B cell (primary cell): ENCODE measurements at regions not wholly inside any gene's neighbourhood (a gene's known extent, or its start where the extent isn't known, plus 50 kb on each side); places are given as distances from the start of the nearest gene placed in this dataset.

Source experiments
- ATAC-seq: fragments of 200-7000 bp; cut with Tn5 transposase; one replicate; pipeline ENCODE4 v1.10.0; 2021; ENCODE audit warnings: low read depth, mild to moderate bottlenecking, moderate number of reproducible peaks, moderate library complexity
- CTCF ChIA-PET: fragments of 350-600 bp; sonication (Branson Sonifier 250); formaldehyde crosslinking; loops from one replicate; lab custom pipeline; 2021; ENCODE audit warnings: antibody characterized with exemption, inconsistent platforms; lab: Charles Lee
- POLR2A ChIA-PET: fragments of 350-600 bp; sonication (Branson Sonifier 250); formaldehyde crosslinking; loops from one replicate; lab custom pipeline; 2021; ENCODE audit warnings: antibody characterized with exemption; lab: Charles Lee
- DNase-seq: peaks from one replicate; pipeline ENCODE4 v3.0.0; 2013
- H2AFZ ChIP-seq: 2 replicates; pipeline ENCODE4 v1.6.1; 2012; ENCODE audit warnings: mild to moderate bottlenecking, low read depth, low read length; ENCODE audit not compliant: insufficient read depth, poor library complexity, severe bottlenecking
- H3K27ac ChIP-seq, 2 donors: 1 replicate in 1 of 2; 2 replicates in 1 of 2; pipeline ENCODE4 v1.5.1; 2012 to 2013; ENCODE audit warnings: low read length in 2 of 2, mild to moderate bottlenecking in 2 of 2, moderate library complexity in 1 of 2
- H3K27me3 ChIP-seq, 4 experiments: fragments of 200-600 bp in 1 of 4; sonication (generic) in 1 of 4; replicated peaks in 1 of 4; 1 replicate in 2 of 4; 2 replicates in 2 of 4; pipeline versions ENCODE4 v1.6.1 to v1.7.0; 2013 to 2016; ENCODE audit warnings: low read length in 3 of 4, mild to moderate bottlenecking in 2 of 4, mixed read lengths in 1 of 4, moderate library complexity in 1 of 4; ENCODE audit not compliant: insufficient read depth in 4 of 4, control insufficient read depth in 3 of 4; ENCODE audit errors: control extremely low read depth in 1 of 4
- H3K36me3 ChIP-seq, 2 experiments: replicated peaks in 1 of 2; 1 replicate in 1 of 2; 2 replicates in 1 of 2; pipeline versions ENCODE4 v1.6.1 to v1.7.1; 2013; ENCODE audit warnings: low read length in 1 of 2; ENCODE audit not compliant: insufficient read depth in 2 of 2, control insufficient read depth in 1 of 2; ENCODE audit errors: control extremely low read depth in 1 of 2, extremely low read depth in 1 of 2
- H3K4me1 ChIP-seq, 2 donors: fragments of 200-600 bp in 1 of 2; sonication (generic) in 1 of 2; 1 replicate in 1 of 2; 2 replicates in 1 of 2; pipeline versions ENCODE4 v1.5.1 to v1.6.1; 2013 to 2017; ENCODE audit warnings: low read length in 2 of 2; ENCODE audit not compliant: control insufficient read depth in 2 of 2, insufficient read depth in 2 of 2
- H3K4me2 ChIP-seq: replicated peaks from 2 replicates; pipeline ENCODE3; 2012; ENCODE audit warnings: mild to moderate bottlenecking, low read depth, low read length; ENCODE audit not compliant: poor library complexity, severe bottlenecking
- H3K4me3 ChIP-seq, 5 experiments: fragments of 200-600 bp in 1 of 5; sonication (generic) in 1 of 5; 1 replicate in 3 of 5; 2 replicates in 2 of 5; pipeline versions ENCODE4 v1.5.1 to v1.7.0; 2011 to 2016; ENCODE audit warnings: low read length in 4 of 5, mild to moderate bottlenecking in 4 of 5, low read depth in 2 of 5, control low read depth in 1 of 5, moderate library complexity in 1 of 5; ENCODE audit not compliant: insufficient read depth in 1 of 5; ENCODE audit errors: control extremely low read depth in 1 of 5, extremely low read depth in 1 of 5
- H3K79me2 ChIP-seq: fragments of 200-600 bp; sonication (generic); one replicate; pipeline ENCODE4 v1.6.0; 2016; ENCODE audit warnings: low read length; ENCODE audit not compliant: control insufficient read depth, insufficient read depth
- H3K9ac ChIP-seq: fragments of 200-600 bp; sonication (generic); 2 replicates; pipeline ENCODE4 v1.6.1; 2017; ENCODE audit warnings: mild to moderate bottlenecking, low read length, moderate library complexity
- H3K9me3 ChIP-seq, 3 donors: one replicate each; pipeline versions ENCODE4 v1.6.1 to v1.7.1; 2013; ENCODE audit warnings: low read length in 2 of 3; ENCODE audit not compliant: control insufficient read depth in 2 of 3, insufficient read depth in 1 of 3; ENCODE audit errors: control extremely low read depth in 1 of 3
- H4K20me1 ChIP-seq: 2 replicates; pipeline ENCODE4 v1.6.0; 2012; ENCODE audit warnings: mild to moderate bottlenecking, low read length; ENCODE audit not compliant: insufficient read depth, control insufficient read depth, poor library complexity, severe bottlenecking
- H3K27ac Mint-ChIP-seq: one replicate; pipeline ENCODE4 v1.8.0; 2021; ENCODE audit warnings: mixed read lengths
- H3K27me3 Mint-ChIP-seq: one replicate; pipeline ENCODE4 v1.8.0; 2021; ENCODE audit warnings: mixed read lengths
- H3K4me1 Mint-ChIP-seq: one replicate; pipeline ENCODE4 v1.8.0; 2021; ENCODE audit warnings: mixed read lengths
- H3K4me3 Mint-ChIP-seq: one replicate; pipeline ENCODE4 v1.8.0; 2021; ENCODE audit warnings: mixed read lengths
- H3K9me3 Mint-ChIP-seq: one replicate; pipeline ENCODE4 v1.8.0; 2022; ENCODE audit warnings: mixed read lengths; ENCODE audit not compliant: insufficient read depth
- EZH2 ChIP-seq: IDR thresholded peaks from 2 replicates; pipeline ENCODE4 v1.6.1; 2012; ENCODE audit warnings: borderline replicate concordance, low read depth, mild to moderate bottlenecking, moderate library complexity, low read length; ENCODE audit not compliant: insufficient read depth, poor library complexity, severe bottlenecking
- WGBS: methylation state at CpG from one replicate; pipeline ENCODE4 v1.1.5; 2013; ENCODE audit warnings: missing lambda C conversion rate; ENCODE audit not compliant: insufficient coverage; 5-methylcytosine and 5-hydroxymethylcytosine counted together
- intact Hi-C: fragments of 100-400 bp; cut with micrococcal nuclease; formaldehyde crosslinking; loops from one replicate; pipeline ENCODE4 v1.10.0; 2022
- TF ChIP-seq, protein P1 (sequence below): fragments of 200-600 bp; IDR thresholded peaks from one replicate; pipeline ENCODE4 v1.8.0; 2022; ENCODE audit warnings: antibody characterized with exemption, mild to moderate bottlenecking

DNA sequence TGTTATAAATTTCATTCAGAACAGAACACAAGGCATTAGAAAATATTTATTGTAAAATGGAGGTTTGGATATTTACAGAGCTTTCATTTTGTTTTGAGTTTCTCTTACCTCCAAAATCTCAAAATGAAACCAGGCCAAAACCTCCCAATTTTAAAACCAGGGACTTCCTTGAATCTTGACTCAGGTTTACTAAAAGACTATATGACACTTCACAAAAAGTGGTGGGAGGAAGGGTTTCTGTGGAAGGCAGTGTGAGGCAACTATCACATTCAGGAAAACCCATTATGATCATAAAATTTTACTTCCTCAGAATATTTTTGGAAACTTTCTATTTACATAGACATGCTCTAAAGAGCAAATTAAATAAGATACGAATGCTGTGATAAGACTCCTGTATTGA is 205.8 kb upstream of the EOMES start:
- Mint-ChIP-seq H3K27me3 (no peaks in the 10 kb centered on the region), H3K4me1 (no peaks in the 10 kb centered on the region), H3K27ac (no peak overlapping the region), H3K4me3 (no peak overlapping the region), H3K9me3 (no peaks in the 10 kb centered on the region)
- Histone ChIP-seq H3K27me3 (no peaks in the 10 kb centered on the region), H3K27ac (no peak overlapping the region), H4K20me1 (no peaks in the 10 kb centered on the region), H2AFZ (no peak overlapping the region), H3K79me2 (no peaks in the 10 kb centered on the region), H3K9ac (no peak overlapping the region), H3K36me3 (no peaks in the 10 kb centered on the region), H3K4me3 (no peak overlapping the region), H3K4me1 (no peaks in the 10 kb centered on the region), H3K9me3 (no peaks in the 10 kb centered on the region), H3K4me2 (no peak overlapping the region)
- WGBS = no CpG with 5 or more reads among the region's 1 CpG
- ChIA-PET CTCF (no interaction called here), POLR2A (no interaction called here)
- DNase-seq (no peak), ATAC-seq (no peak)
- TF ChIP-seq, protein P1, sequence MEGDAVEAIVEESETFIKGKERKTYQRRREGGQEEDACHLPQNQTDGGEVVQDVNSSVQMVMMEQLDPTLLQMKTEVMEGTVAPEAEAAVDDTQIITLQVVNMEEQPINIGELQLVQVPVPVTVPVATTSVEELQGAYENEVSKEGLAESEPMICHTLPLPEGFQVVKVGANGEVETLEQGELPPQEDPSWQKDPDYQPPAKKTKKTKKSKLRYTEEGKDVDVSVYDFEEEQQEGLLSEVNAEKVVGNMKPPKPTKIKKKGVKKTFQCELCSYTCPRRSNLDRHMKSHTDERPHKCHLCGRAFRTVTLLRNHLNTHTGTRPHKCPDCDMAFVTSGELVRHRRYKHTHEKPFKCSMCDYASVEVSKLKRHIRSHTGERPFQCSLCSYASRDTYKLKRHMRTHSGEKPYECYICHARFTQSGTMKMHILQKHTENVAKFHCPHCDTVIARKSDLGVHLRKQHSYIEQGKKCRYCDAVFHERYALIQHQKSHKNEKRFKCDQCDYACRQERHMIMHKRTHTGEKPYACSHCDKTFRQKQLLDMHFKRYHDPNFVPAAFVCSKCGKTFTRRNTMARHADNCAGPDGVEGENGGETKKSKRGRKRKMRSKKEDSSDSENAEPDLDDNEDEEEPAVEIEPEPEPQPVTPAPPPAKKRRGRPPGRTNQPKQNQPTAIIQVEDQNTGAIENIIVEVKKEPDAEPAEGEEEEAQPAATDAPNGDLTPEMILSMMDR = no peak
- TF ChIP-seq EZH2 = no peak
- intact Hi-C loops = no loop called here

DNA sequence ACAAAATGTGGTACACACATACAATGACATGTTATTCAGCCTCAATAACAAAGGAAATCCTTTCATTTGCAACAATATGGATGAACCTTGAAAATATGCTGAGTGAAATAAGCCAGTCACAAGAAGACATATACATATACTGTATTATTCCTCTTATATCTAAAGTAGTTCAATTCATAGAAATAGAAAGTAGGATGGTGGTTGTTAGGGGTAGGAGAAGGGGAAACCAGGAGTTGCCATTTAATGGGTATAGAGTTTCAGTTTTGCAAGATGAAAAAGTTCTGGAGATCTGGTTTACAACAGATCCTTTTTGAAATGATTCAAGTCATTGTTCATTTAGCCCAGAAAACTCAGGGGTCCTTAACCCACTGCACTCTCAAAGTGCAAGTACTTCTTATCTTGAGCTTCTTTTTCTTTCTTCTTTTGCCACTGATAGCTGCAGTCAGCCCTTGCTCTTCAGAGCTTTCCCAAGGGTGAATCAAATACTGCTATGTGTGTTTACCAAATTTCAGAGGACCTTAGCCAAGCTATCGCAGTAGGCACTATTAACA is 208.0 kb upstream of the EOMES start:
- H2AFZ ChIP-seq = no peak overlapping the region
- POLR2A ChIA-PET = no interaction called here
- DNase-seq = no peak
- Mint-ChIP-seq H3K27ac (no peak overlapping the region), H3K27me3 (no peaks in the 10 kb centered on the region), H3K4me1 (no peaks in the 10 kb centered on the region), H3K9me3 (no peaks in the 10 kb centered on the region), H3K4me3 (no peak overlapping the region)
- no peaks in the 10 kb centered on the region for H3K9me3 ChIP-seq
- H3K79me2 ChIP-seq = no peaks in the 10 kb centered on the region
- no peak overlapping the region for H3K27ac ChIP-seq
- no peaks in the 10 kb centered on the region for H4K20me1 ChIP-seq
- ATAC-seq = no peak
- no peak for TF ChIP-seq EZH2
- TF ChIP-seq, protein P1 = no peak
- H3K4me3 ChIP-seq = no peak overlapping the region
- CTCF ChIA-PET = interaction anchor here (1.1 kb wide), 1 partner anchor 74 kb away, joined by 3 read pairs; no protein-coding TSS in a partner anchor
- no peak overlapping the region for H3K9ac ChIP-seq
- H3K4me1 ChIP-seq = no peaks in the 10 kb centered on the region
- no peaks in the 10 kb centered on the region for H3K27me3 ChIP-seq
- H3K4me2 ChIP-seq = no peak overlapping the region
- intact Hi-C loops = no loop called here
- no peaks in the 10 kb centered on the region for H3K36me3 ChIP-seq
- no CpG with 5 or more reads among the region's 1 CpG for WGBS
